Fibroblast of lung (primary cell): ENCODE measurements at regions not wholly inside any gene's neighbourhood (a gene's known extent, or its start where the extent isn't known, plus 50 kb on each side); places are given as distances from the start of the nearest gene placed in this dataset.

Source experiments
- EZH2 ChIP-seq: IDR thresholded peaks from 2 replicates; pipeline ENCODE4 v1.5.1; 2012; ENCODE audit warnings: low read length, control low read depth, mild to moderate bottlenecking; ENCODE audit errors: missing control alignments
- TF ChIP-seq, protein P1 (sequence below), 2 donors: IDR thresholded peaks in 1 of 2; conservative IDR thresholded peaks in 1 of 2; 1 replicate in 1 of 2; 2 replicates in 1 of 2; pipeline ENCODE4 v1.5.1; 2011 to 2012; ENCODE audit warnings: low read length in 2 of 2, control low read depth in 1 of 2, inconsistent platforms in 1 of 2, low read depth in 1 of 2, mild to moderate bottlenecking in 1 of 2

DNA sequence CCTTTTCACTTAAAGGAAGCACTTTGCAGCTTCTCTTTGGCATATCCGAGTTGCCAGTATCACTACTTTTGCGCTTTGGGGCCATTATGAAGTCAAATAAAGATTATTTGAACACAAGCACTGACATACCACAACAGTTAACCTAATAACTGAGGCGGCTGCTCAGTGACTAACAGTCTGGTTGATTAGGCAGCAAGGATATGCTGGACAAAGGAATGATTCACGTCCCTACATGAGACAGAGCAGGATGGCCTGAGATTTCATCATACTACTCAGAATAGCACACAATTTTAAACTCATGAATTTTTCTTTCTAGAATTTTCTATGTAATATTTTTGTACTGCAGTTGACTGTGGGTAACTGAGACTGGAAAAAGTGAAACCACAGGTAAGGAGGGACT is 56.9 kb upstream of the E2F7 start:
- TF ChIP-seq, protein P1, sequence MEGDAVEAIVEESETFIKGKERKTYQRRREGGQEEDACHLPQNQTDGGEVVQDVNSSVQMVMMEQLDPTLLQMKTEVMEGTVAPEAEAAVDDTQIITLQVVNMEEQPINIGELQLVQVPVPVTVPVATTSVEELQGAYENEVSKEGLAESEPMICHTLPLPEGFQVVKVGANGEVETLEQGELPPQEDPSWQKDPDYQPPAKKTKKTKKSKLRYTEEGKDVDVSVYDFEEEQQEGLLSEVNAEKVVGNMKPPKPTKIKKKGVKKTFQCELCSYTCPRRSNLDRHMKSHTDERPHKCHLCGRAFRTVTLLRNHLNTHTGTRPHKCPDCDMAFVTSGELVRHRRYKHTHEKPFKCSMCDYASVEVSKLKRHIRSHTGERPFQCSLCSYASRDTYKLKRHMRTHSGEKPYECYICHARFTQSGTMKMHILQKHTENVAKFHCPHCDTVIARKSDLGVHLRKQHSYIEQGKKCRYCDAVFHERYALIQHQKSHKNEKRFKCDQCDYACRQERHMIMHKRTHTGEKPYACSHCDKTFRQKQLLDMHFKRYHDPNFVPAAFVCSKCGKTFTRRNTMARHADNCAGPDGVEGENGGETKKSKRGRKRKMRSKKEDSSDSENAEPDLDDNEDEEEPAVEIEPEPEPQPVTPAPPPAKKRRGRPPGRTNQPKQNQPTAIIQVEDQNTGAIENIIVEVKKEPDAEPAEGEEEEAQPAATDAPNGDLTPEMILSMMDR (conservative IDR thresholded peaks at IDR 0.05 in 1 of 2, IDR thresholded peaks at IDR 0.05 in 1 of 2; ENCODE audit: low read depth in 1 of 2, low read length in 2 of 2) = no peak
- no peak for TF ChIP-seq EZH2
